Skin epidermis (tissue), 12 donors: ENCODE measurements at regions not wholly inside any gene's neighbourhood (a gene's known extent, or its start where the extent isn't known, plus 50 kb on each side); places are given as distances from the start of the nearest gene placed in this dataset.

ENCODE experiments used
- H3K27ac ChIP-seq, 21 experiments: fragments of 200-600 bp; sonication (generic) in 11 of 21; one replicate each; pipeline ENCODE4 v1.5.0; 2020; ENCODE audit warnings: mild to moderate bottlenecking in 3 of 21, inconsistent platforms in 2 of 21, moderate library complexity in 2 of 21
- H3K4me3 ChIP-seq, 7 experiments: fragments of 200-600 bp; sonication (generic) in 2 of 7; one replicate each; pipeline ENCODE4 v1.5.0; 2020; ENCODE audit warnings: inconsistent platforms in 2 of 7, mild to moderate bottlenecking in 2 of 7, moderate library complexity in 1 of 7

- no peak overlapping the region for H3K4me3 ChIP-seq
- no peak overlapping the region for H3K27ac ChIP-seq
These were observed 542.5 kb downstream of the TLE1 start for GRCh38 chr9:81146684-81147337.

GRCh38 chr9:81146241-81146640 is 543.1 kb downstream of the TLE1 start:
- no peak overlapping the region for H3K27ac ChIP-seq
- no peak overlapping the region for H3K4me3 ChIP-seq

- no peak overlapping the region for H3K27ac ChIP-seq
- H3K4me3 ChIP-seq: no peak overlapping the region
These were observed 543.9 kb downstream of the TLE1 start for GRCh38 chr9:81145331-81145963.

- Histone ChIP-seq H3K27ac (no peak overlapping the region), H3K4me3 (no peak overlapping the region)
These were observed 547.4 kb downstream of the TLE1 start for GRCh38 chr9:81141961-81142360.

- Histone ChIP-seq H3K4me3 (no peak overlapping the region), H3K27ac (no peak overlapping the region)
These were observed 551.3 kb downstream of the TLE1 start for GRCh38 chr9:81137976-81138568.

GRCh38 chr9:81132796-81133195 is 556.6 kb downstream of the TLE1 start:
- Histone ChIP-seq H3K4me3 (no peak overlapping the region), H3K27ac (no peak overlapping the region)

- H3K4me3 ChIP-seq: no peak overlapping the region
- no peak overlapping the region for H3K27ac ChIP-seq
These were observed 557.0 kb downstream of the TLE1 start for GRCh38 chr9:81132318-81132717.

- Histone ChIP-seq H3K27ac (no peak overlapping the region), H3K4me3 (no peak overlapping the region)
These were observed 560.6 kb downstream of the TLE1 start for GRCh38 chr9:81128701-81129100.

GRCh38 chr9:81125446-81126092 is 563.8 kb downstream of the TLE1 start:
- H3K27ac ChIP-seq: no peak overlapping the region
- H3K4me3 ChIP-seq: no peak overlapping the region

- no peak overlapping the region for H3K4me3 ChIP-seq
- no peak overlapping the region for H3K27ac ChIP-seq
These were observed 565.8 kb downstream of the TLE1 start for GRCh38 chr9:81123526-81123925.

- no peak overlapping the region for H3K4me3 ChIP-seq
- no peak overlapping the region for H3K27ac ChIP-seq
These were observed 566.6 kb downstream of the TLE1 start for GRCh38 chr9:81122749-81123148.

- H3K4me3 ChIP-seq: no peak overlapping the region
- H3K27ac ChIP-seq: no peak overlapping the region
These were observed 569.8 kb downstream of the TLE1 start for GRCh38 chr9:81119591-81119990.

GRCh38 chr9:81118416-81118815 is 570.9 kb downstream of the TLE1 start:
- H3K4me3 ChIP-seq: no peak overlapping the region
- no peak overlapping the region for H3K27ac ChIP-seq

- Histone ChIP-seq H3K27ac (no peak overlapping the region), H3K4me3 (no peak overlapping the region)
These were observed 572.8 kb downstream of the TLE1 start for GRCh38 chr9:81116340-81117137.

- no peak overlapping the region for H3K4me3 ChIP-seq
- H3K27ac ChIP-seq: no peak overlapping the region
These were observed 575.8 kb downstream of the TLE1 start for GRCh38 chr9:81113453-81114124.

- Histone ChIP-seq H3K4me3 (no peak overlapping the region), H3K27ac (no peak overlapping the region)
These were observed 576.5 kb downstream of the TLE1 start for GRCh38 chr9:81112627-81113452.

- H3K4me3 ChIP-seq: no peak overlapping the region
- no peak overlapping the region for H3K27ac ChIP-seq
These were observed 580.5 kb downstream of the TLE1 start for GRCh38 chr9:81108821-81109220.

GRCh38 chr9:81108391-81108790 is 581.0 kb downstream of the TLE1 start:
- no peak overlapping the region for H3K27ac ChIP-seq
- no peak overlapping the region for H3K4me3 ChIP-seq
